Neuron (in vitro differentiated cells): ENCODE measurements at regions not wholly inside any gene's neighbourhood (a gene's known extent, or its start where the extent isn't known, plus 50 kb on each side); places are given as distances from the start of the nearest gene placed in this dataset.

Experiments
- H2AFZ ChIP-seq: one replicate; pipeline ENCODE4 v1.6.1; 2013; ENCODE audit warnings: low read depth, mild to moderate bottlenecking, inconsistent platforms, low read length, moderate library complexity
- H3K27me3 ChIP-seq: one replicate; pipeline ENCODE4 v1.6.1; 2013; ENCODE audit warnings: low read length; ENCODE audit not compliant: insufficient read depth
- H3K36me3 ChIP-seq: one replicate; pipeline ENCODE4 v1.6.1; 2013; ENCODE audit warnings: low read length; ENCODE audit not compliant: insufficient read depth
- H3K4me1 ChIP-seq: one replicate; pipeline ENCODE4 v1.6.1; 2013; ENCODE audit warnings: low read length; ENCODE audit not compliant: insufficient read depth
- H3K4me3 ChIP-seq: 2 replicates; pipeline ENCODE4 v1.5.1; 2013; ENCODE audit warnings: mild to moderate bottlenecking, low read length, moderate library complexity
- H3K9me3 ChIP-seq: one replicate; pipeline ENCODE4 v1.6.1; 2013; ENCODE audit warnings: low read length

DNA sequence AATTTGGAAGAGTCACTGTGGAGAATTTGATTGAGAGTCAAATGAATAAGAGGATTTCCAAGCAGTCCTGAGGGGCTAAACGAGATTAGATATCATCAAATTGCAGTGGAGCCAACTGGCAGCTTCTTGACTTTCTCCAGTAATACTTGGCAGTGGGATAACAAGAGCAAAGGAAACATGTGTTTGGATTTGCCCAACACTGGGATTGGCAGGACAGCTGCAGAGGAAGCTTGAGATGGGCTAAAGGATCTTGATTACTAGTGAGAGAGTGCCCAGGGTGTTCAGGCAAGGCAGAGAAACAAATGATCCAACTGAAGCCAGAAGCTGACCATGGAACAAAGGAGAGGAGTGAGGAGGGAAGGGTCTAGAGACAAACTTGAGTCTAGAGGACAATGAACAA lies 356.0 kb upstream of the ISL1 start:
- Histone ChIP-seq H3K4me3 (no peak overlapping the region), H3K4me1 (no peaks in the 10 kb centered on the region), H3K36me3 (no peaks in the 10 kb centered on the region), H3K27me3 (no peaks in the 10 kb centered on the region), H3K9me3 (no peaks in the 10 kb centered on the region), H2AFZ (no peak overlapping the region)

DNA sequence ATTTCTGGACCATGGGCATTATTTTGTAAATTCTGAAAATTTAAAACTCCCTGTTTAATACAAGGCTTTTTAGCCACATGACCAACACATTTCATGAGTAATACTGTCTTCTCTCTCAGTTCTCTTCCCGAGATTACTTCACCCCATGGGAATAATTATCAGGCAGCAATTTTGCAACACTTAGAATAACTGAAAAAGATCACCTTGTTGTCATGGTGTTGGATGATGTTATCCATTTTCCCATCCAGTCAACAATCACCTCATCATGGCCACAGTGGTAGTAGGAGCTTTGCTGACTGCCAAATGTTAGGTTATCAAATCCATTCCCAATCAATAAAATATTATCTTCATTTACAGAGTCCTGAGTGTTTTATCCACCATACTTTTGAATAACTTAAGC lies 354.9 kb upstream of the ISL1 start:
- H3K27me3 ChIP-seq: no peaks in the 10 kb centered on the region
- H3K36me3 ChIP-seq: no peaks in the 10 kb centered on the region
- H3K4me3 ChIP-seq: no peak overlapping the region
- H2AFZ ChIP-seq: no peak overlapping the region
- H3K4me1 ChIP-seq: no peaks in the 10 kb centered on the region
- H3K9me3 ChIP-seq: no peaks in the 10 kb centered on the region

DNA sequence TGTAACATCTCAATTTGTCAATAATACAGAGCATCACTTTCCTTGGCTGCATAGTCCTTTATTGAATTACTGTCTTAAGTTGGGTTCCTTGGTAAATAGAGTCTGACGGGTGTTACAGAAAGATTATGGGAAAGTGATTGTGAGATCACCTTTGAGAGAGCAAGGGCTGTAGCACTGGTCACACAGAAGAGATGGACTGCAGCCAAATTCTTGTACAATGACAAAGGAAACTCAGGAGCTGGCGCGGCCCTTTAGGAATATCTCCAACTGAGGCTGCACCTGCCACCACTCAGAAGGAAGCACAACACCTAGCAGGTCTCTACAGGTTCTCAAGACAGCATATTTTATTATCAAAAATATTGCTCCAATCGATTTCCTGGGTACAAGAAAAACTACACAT lies 350.0 kb upstream of the ISL1 start:
- no peak overlapping the region for H3K4me3 ChIP-seq
- H2AFZ ChIP-seq: no peak overlapping the region
- no peaks in the 10 kb centered on the region for H3K36me3 ChIP-seq
- no peaks in the 10 kb centered on the region for H3K9me3 ChIP-seq
- H3K4me1 ChIP-seq: no peaks in the 10 kb centered on the region
- H3K27me3 ChIP-seq: no peaks in the 10 kb centered on the region

DNA sequence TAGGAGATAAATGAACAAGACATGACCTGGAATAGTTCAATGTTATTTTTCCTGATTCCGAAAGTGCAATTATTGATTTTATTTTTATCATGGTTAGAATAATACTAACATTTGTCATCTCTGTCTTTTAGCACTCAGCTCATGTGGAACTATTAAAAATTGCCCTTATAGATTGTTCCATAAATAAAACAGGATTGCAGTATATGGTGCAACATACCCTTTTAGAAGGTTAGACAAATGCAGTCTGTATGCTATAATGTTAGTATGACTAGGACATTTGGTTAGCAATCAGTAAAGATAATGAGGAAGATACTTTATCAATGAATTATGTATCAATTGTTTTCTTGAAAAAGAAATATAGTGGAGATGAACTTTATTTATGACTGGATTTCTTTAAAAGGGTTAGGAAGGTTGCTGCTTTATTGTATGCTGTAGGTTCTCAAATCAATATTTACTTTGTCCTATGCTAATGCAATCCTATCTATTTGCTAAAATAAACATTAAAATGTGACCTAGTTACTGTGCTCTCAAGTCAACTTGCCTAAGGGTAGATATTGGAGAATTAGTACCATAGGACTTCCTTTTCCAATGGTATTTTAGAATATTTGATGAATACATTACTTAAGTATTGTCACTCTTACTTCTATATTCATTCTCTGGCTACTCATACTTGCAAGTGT lies 348.9 kb upstream of the ISL1 start:
- Histone ChIP-seq H3K27me3 (no peaks in the 10 kb centered on the region), H2AFZ (no peak overlapping the region), H3K36me3 (no peaks in the 10 kb centered on the region), H3K4me1 (no peaks in the 10 kb centered on the region), H3K9me3 (no peaks in the 10 kb centered on the region), H3K4me3 (no peak overlapping the region)

DNA sequence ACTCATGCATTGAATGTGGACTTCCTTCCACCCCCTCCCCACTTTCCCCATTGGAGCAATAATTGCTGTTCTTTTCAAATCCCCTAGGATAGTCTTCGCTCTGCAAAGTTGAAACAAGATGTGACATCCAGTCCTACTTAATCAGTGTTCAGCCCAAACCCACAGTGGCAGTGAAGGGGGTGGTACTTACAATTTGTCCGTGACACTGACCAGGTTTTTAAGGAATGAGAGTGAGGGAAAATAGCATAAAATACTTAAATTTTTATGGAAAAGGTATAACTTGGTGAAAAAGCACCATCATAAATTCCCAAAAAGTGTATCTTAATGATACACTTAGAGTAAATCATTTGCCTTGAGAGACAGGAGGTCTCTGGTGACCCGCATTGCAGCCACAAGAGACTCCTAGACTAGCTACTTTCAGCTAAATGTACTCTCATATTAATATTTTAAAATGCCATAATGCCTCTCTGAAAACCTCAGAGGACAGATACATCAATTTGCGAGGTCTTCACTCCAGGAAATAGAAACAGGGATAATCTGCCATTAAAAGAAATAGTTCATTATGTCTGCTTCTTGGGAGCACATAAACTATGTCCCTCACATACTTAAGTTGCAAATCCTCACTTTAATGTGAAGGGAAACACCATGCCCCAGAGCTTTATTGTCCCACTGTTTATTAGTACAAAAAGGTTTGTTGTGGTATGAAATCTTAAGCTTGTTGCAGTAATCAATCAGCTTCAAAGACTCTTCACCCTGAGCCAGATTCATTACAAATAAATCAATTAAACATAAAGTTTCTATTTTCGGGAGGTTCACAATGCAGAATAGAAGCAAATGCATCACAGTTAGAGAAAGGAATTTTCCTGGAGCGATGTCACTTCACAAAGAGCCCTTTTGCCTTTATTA lies 343.6 kb upstream of the ISL1 start:
- Histone ChIP-seq H3K9me3 (no peaks in the 10 kb centered on the region), H2AFZ (no peak overlapping the region), H3K4me3 (no peak overlapping the region), H3K27me3 (no peaks in the 10 kb centered on the region), H3K36me3 (no peaks in the 10 kb centered on the region), H3K4me1 (no peaks in the 10 kb centered on the region)

DNA sequence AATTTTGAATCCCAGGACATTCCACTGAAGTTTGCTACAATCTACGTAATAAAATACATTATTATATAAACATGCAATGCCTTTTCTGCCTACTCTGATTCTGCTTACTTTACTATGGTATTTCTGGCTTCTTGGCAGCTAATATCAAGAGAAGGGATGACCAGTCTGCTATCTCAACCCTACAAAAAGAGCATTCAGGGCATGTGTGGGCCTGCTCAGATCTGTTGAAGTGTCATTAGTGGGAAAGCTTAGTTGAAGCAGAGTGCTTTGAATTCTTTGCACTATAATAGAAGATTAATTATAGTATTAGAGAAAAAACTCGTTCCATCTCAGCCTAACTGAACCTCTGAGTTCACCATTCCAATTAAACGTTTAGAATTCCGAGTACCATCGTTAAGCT lies 339.5 kb upstream of the ISL1 start:
- H3K9me3 ChIP-seq: no peaks in the 10 kb centered on the region
- no peaks in the 10 kb centered on the region for H3K36me3 ChIP-seq
- H3K4me1 ChIP-seq: no peaks in the 10 kb centered on the region
- H3K4me3 ChIP-seq: no peak overlapping the region
- no peak overlapping the region for H2AFZ ChIP-seq
- H3K27me3 ChIP-seq: no peaks in the 10 kb centered on the region

DNA sequence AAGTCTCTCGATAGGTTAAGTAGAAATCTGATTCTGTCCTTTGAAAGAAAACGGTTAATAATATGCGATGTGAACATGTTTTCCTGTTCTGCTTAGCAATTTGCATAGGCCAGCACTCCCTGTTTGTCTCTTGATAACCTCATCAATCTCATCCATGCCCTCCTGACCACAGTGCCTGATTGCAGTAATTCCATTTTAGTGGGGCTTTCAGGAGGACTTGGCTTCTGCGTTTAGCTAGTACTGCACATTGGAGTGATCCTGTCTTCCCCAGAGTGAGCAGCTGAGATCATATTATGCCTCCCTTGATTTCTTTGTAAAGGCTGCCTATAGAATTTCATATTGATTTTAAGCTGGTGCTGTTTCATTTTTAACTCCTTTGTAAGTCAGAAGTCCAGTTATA lies 335.9 kb upstream of the ISL1 start:
- Histone ChIP-seq H3K4me3 (no peak overlapping the region), H3K4me1 (no peaks in the 10 kb centered on the region), H3K27me3 (no peaks in the 10 kb centered on the region), H2AFZ (no peak overlapping the region), H3K9me3 (no peaks in the 10 kb centered on the region), H3K36me3 (no peaks in the 10 kb centered on the region)

DNA sequence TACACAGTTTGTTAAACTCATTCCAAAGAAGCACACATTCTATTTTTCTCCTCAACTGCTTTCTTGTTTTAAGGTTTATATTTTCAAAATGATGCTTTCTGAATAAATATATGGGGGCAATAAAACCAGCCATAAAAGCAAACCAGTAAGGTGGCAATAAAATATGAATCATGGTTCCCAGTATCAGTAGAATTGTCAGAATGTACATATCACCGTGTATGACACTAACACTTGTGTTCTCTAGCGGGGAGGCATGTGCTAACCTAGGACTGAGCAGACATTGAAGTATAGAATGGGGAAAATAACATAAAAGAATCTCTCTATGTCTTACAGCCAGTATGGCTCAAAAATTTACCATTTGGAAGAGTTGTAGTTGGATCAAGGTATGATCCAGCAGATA lies 329.9 kb upstream of the ISL1 start:
- Histone ChIP-seq H3K9me3 (no peaks in the 10 kb centered on the region), H3K4me1 (no peaks in the 10 kb centered on the region), H3K4me3 (no peak overlapping the region), H3K27me3 (no peaks in the 10 kb centered on the region), H3K36me3 (no peaks in the 10 kb centered on the region), H2AFZ (no peak overlapping the region)

DNA sequence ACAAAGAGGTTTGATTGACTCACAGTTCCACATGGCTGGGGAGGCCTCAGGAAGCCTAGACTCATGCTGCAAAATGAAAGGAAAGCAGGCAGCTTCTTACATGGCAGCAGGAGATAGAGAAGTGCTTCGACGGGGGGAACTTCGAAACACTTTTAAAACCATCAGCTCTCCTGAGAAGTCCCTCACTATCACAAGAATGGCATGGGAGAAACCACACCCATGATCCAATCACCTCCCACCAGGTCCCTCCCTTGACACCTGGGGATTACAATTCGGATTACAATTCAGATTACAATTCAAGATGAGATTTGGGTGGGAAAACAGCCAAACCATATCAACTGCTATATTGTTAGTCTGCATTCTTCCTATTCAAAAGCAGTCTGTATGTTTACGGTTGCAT lies 322.3 kb upstream of the ISL1 start:
- Histone ChIP-seq H3K4me3 (no peak overlapping the region), H3K36me3 (no peaks in the 10 kb centered on the region)

DNA sequence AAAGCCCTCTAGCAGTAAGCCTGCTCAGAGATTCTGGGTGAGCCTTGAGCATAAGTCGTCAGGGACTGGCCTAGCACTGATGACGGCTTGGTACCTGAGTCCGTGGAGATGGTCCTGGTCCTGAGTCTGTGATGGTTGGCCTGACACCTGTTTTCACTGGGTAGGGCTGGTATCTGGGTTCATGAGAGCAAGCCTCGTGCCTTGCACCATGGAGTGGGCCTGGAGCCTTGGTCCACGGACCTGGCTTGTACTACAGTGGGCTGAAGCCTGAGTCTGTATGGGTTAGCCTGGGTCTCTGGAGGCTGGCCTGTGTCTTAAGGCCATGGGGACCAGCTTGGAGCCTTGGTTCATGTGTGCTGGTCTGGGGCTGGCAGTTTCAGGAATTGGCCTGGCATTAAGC lies 310.3 kb upstream of the ISL1 start:
- H3K36me3 ChIP-seq: no peaks in the 10 kb centered on the region
- H2AFZ ChIP-seq: no peak overlapping the region
- no peaks in the 10 kb centered on the region for H3K27me3 ChIP-seq
- no peak overlapping the region for H3K4me3 ChIP-seq
- no peaks in the 10 kb centered on the region for H3K9me3 ChIP-seq
- no peaks in the 10 kb centered on the region for H3K4me1 ChIP-seq

More for the DNA sequence above, 322.3 kb upstream of the ISL1 start:
- H2AFZ ChIP-seq: no peak overlapping the region
- no peaks in the 10 kb centered on the region for H3K9me3 ChIP-seq
- no peaks in the 10 kb centered on the region for H3K4me1 ChIP-seq
- H3K27me3 ChIP-seq: no peaks in the 10 kb centered on the region

DNA sequence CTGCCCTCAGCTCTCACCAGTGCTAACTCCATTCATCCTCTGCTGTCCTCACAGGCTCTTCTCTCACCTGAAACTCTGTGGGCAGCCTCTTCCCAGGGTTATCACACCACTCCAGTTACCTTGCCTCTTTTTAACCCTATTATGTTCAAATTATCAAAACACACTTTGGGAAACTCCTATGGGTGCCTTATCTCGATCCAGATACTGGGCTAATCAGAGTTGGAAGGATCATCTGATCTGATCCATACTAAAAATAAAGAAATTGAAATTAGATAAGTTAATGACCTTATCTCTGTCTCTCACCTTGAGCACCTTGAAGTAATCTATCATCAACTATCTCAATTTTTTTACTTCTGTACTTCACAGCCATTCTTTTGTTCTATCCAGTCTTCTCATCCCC lies 300.5 kb upstream of the ISL1 start:
- Histone ChIP-seq H3K4me1 (no peaks in the 10 kb centered on the region), H3K36me3 (no peaks in the 10 kb centered on the region), H3K4me3 (no peak overlapping the region), H3K9me3 (no peaks in the 10 kb centered on the region), H3K27me3 (no peaks in the 10 kb centered on the region), H2AFZ (no peak overlapping the region)

DNA sequence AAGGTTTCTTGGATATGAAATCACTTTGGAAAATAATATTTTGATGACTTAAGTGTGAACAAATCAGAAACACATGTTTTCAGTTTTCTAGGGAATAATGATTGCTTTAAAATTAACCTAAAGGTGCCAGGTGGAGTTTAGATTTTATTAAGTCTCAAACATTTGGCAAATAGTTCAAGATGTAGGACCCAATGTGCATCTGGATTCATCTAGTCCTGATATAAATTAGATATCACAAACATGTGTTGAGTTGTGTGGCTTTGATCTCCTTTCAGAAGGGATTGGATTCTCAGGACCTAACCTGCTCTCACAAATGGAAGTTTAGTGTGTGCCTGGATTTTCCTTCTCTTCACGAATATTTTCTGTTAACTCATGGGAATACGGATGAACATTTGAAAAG lies 291.4 kb upstream of the ISL1 start:
- no peaks in the 10 kb centered on the region for H3K36me3 ChIP-seq
- no peak overlapping the region for H3K4me3 ChIP-seq
- H3K9me3 ChIP-seq: no peaks in the 10 kb centered on the region
- H2AFZ ChIP-seq: no peak overlapping the region
- peaks cover 13% of the 10 kb centered on the region for H3K4me1 ChIP-seq
- H3K27me3 ChIP-seq: peaks cover 25% of the 10 kb centered on the region

DNA sequence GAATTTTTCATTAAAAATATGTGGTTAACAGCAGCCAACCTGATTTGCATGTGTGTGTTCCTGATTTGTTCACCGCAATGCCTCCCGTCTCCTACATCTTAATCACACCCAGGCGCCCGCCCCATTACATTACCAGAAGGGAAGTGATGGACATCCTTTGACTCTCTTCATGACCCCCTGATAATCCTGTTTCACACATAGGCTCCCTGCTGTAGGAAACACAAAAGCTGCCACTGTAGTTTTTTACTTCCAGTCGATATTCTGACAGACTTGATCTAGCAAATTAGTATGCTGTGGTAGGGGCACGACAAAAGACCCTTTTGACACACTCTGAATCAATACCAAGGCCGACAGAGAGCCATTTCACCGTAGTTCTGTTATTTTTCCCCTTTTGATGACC lies 287.8 kb upstream of the ISL1 start:
- H3K36me3 ChIP-seq: no peaks in the 10 kb centered on the region
- peaks cover 29% of the 10 kb centered on the region for H3K27me3 ChIP-seq
- no peak overlapping the region for H2AFZ ChIP-seq
- H3K4me3 ChIP-seq: no peak overlapping the region
- peaks cover 30% of the 10 kb centered on the region for H3K4me1 ChIP-seq
- H3K9me3 ChIP-seq: peaks cover 3% of the 10 kb centered on the region
